ENCODE measurements at regions not wholly inside any gene's neighbourhood (a gene's known extent, or its start where the extent isn't known, plus 50 kb on each side); places are given as distances from the start of the nearest gene placed in this dataset.
A peak's percentile ranks its signal among the peaks of the same experiment; 100 is the strongest.

- no peak for DNase-seq (ENCODE audit: low read depth)
- no peak overlapping the region for H3K4me3 ChIP-seq (ENCODE audit: low read length)
- TF ChIP-seq CTCF (conservative IDR thresholded peaks at IDR 0.05; ENCODE audit: low read depth, low read length): no peak
These were observed 135.3 kb upstream of the RREB1 start for GRCh38 chr6:6972456-6972855.

GRCh38 chr6:6973721-6974120, 134.0 kb upstream of the RREB1 start:
- no peak overlapping the region for H3K4me3 ChIP-seq (ENCODE audit: low read length)
- no peak for DNase-seq (ENCODE audit: low read depth)
- no peak for TF ChIP-seq CTCF (conservative IDR thresholded peaks at IDR 0.05; ENCODE audit: low read depth, low read length)

GRCh38 chr6:6975459-6976111, 132.2 kb upstream of the RREB1 start:
- no peak for TF ChIP-seq CTCF (conservative IDR thresholded peaks at IDR 0.05; ENCODE audit: low read depth, low read length)

GRCh38 chr6:6976193-6976592, 131.6 kb upstream of the RREB1 start:
- no peak overlapping the region for H3K4me3 ChIP-seq (ENCODE audit: low read length)
- DNase-seq (ENCODE audit: low read depth): no peak
- TF ChIP-seq CTCF (conservative IDR thresholded peaks at IDR 0.05; ENCODE audit: low read depth, low read length): no peak

More at GRCh38 chr6:6975459-6976111, 132.2 kb upstream of the RREB1 start:
- DNase-seq (ENCODE audit: low read depth): peak; percentile 18
- H3K4me3 ChIP-seq (ENCODE audit: low read length): no peak overlapping the region

- H3K4me3 ChIP-seq (ENCODE audit: low read length): no peak overlapping the region
- TF ChIP-seq CTCF (conservative IDR thresholded peaks at IDR 0.05; ENCODE audit: low read depth, low read length): no peak
- no peak for DNase-seq (ENCODE audit: low read depth)
These were observed 129.0 kb upstream of the RREB1 start for GRCh38 chr6:6978731-6979130.

- TF ChIP-seq CTCF (conservative IDR thresholded peaks at IDR 0.05; ENCODE audit: low read depth, low read length): no peak
- no peak overlapping the region for H3K4me3 ChIP-seq (ENCODE audit: low read length)
- DNase-seq (ENCODE audit: low read depth): no peak
These were observed 126.7 kb upstream of the RREB1 start for GRCh38 chr6:6980999-6981597.

- no peak for TF ChIP-seq CTCF (conservative IDR thresholded peaks at IDR 0.05; ENCODE audit: low read depth, low read length)
- no peak overlapping the region for H3K4me3 ChIP-seq (ENCODE audit: low read length)
- DNase-seq (ENCODE audit: low read depth): no peak
These were observed 126.0 kb upstream of the RREB1 start for GRCh38 chr6:6981681-6982322.
